ENCODE measurements at regions not wholly inside any gene's neighbourhood (a gene's known extent, or its start where the extent isn't known, plus 50 kb on each side); places are given as distances from the start of the nearest gene placed in this dataset.

- no peak for DNase-seq (ENCODE audit: extremely low read depth, low read depth)
- TF ChIP-seq CTCF (IDR thresholded peaks at IDR 0.05; ENCODE audit: low read depth, low read length, missing control alignments): no peak
- H3K4me3 ChIP-seq (replicated peaks; ENCODE audit: low read depth, low read length): no peak overlapping the region
Observed at GRCh38 chr1:218916720-218917119, 257.0 kb upstream of the LYPLAL1 start.

GRCh38 chr1:218917656-218918055 is 256.0 kb upstream of the LYPLAL1 start:
- TF ChIP-seq CTCF (IDR thresholded peaks at IDR 0.05; ENCODE audit: low read depth, low read length, missing control alignments): no peak
- no peak for DNase-seq (ENCODE audit: extremely low read depth, low read depth)
- H3K4me3 ChIP-seq (replicated peaks; ENCODE audit: low read depth, low read length): no peak overlapping the region

DNA sequence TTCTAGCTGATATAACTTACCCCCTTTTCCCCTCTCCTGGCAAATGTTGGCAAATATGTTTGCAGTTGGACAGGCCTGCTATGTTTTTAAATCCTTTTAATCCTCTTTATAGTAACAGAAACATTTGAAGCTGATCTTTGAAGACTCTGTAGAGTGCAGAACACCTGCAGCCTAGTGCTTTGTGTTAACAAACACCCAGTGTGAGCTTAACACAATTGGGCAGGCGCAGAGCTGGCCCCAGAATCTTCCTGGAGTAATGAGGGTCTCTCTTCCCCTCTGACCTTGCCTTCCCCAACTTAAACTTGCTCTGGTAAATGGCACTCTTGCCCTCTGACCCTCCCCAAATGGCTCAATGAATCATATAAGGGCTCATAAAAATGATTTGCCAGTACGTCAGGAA is 247.9 kb upstream of the LYPLAL1 start:
- TF ChIP-seq CTCF (IDR thresholded peaks at IDR 0.05; ENCODE audit: low read depth, low read length, missing control alignments): no peak
- DNase-seq (ENCODE audit: extremely low read depth, low read depth): no peak
- H3K4me3 ChIP-seq (replicated peaks; ENCODE audit: low read depth, low read length): no peak overlapping the region

DNA sequence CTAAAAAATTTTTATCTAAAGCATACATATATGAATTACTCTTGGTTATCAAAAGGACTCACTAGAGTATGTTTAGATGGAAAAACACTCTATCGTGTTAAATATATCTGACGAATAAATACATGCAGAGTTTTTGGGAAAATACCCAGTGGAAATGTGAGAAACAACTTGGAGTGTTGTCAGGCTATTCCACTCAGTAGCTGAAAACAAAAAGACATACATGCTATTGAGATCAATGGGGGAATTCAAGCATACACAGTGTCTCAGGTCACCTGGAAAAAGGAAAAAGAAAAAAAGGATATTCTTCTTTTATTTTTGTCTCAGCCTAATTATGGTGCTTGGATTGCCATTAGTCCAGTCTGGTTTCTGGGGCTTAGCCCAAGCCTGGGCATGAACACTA is 247.0 kb upstream of the LYPLAL1 start:
- TF ChIP-seq CTCF (IDR thresholded peaks at IDR 0.05; ENCODE audit: low read depth, low read length, missing control alignments): no peak
- no peak overlapping the region for H3K4me3 ChIP-seq (replicated peaks; ENCODE audit: low read depth, low read length)

GRCh38 chr1:218930000-218930399 is 243.7 kb upstream of the LYPLAL1 start:
- no peak for DNase-seq (ENCODE audit: extremely low read depth, low read depth)
- no peak overlapping the region for H3K4me3 ChIP-seq (replicated peaks; ENCODE audit: low read depth, low read length)
- TF ChIP-seq CTCF (IDR thresholded peaks at IDR 0.05; ENCODE audit: low read depth, low read length, missing control alignments): no peak

More for the DNA sequence above, 247.0 kb upstream of the LYPLAL1 start:
- no peak for DNase-seq (ENCODE audit: extremely low read depth, low read depth)

GRCh38 chr1:218930472-218931241 is 243.0 kb upstream of the LYPLAL1 start:
- DNase-seq (ENCODE audit: extremely low read depth, low read depth): peak; percentile 86
- H3K4me3 ChIP-seq (replicated peaks; ENCODE audit: low read depth, low read length): no peak overlapping the region
- no peak for TF ChIP-seq CTCF (IDR thresholded peaks at IDR 0.05; ENCODE audit: low read depth, low read length, missing control alignments)

- no peak overlapping the region for H3K4me3 ChIP-seq (replicated peaks; ENCODE audit: low read depth, low read length)
- DNase-seq (ENCODE audit: extremely low read depth, low read depth): peak; percentile 11
- TF ChIP-seq CTCF (IDR thresholded peaks at IDR 0.05; ENCODE audit: low read depth, low read length, missing control alignments): no peak
Observed at GRCh38 chr1:218931324-218931723, 242.4 kb upstream of the LYPLAL1 start.
